ENCODE measurements at regions not wholly inside any gene's neighbourhood (a gene's known extent, or its start where the extent isn't known, plus 50 kb on each side); places are given as distances from the start of the nearest gene placed in this dataset.

- Histone ChIP-seq H3K36me3 (ENCODE audit: control insufficient read depth in 2 of 2, extremely low read depth in 1 of 2, insufficient read depth in 2 of 2, low read length in 2 of 2) (no peaks in the 10 kb centered on the region), H3K9ac (replicated peaks; ENCODE audit: extremely low read depth, insufficient read depth, low read length) (no peak overlapping the region), H2AFZ (ENCODE audit: low read depth, low read length) (no peak overlapping the region), H3K9me1 (replicated peaks; ENCODE audit: control insufficient read depth, extremely low read depth, insufficient read depth, low read length) (no peaks in the 10 kb centered on the region), H3K9me3 (replicated peaks; ENCODE audit: control insufficient read depth, insufficient read depth, low read length) (no peaks in the 10 kb centered on the region), H3K4me3 (replicated peaks in 1 of 3; ENCODE audit: insufficient read depth in 1 of 3, low read depth in 1 of 3, low read length in 3 of 3) (no peak overlapping the region), H3K4me2 (ENCODE audit: insufficient read depth, low read length) (no peak overlapping the region), H3K4me1 (ENCODE audit: control insufficient read depth, extremely low read depth, insufficient read depth, low read length) (no peaks in the 10 kb centered on the region), H3K27ac (ENCODE audit: insufficient read depth, low read depth, low read length) (no peak overlapping the region), H3K27me3 (ENCODE audit: control insufficient read depth in 2 of 2, insufficient read depth in 2 of 2, low read length in 2 of 2) (peaks cover 0 to 2% of the 10 kb centered on the region in 2 experiments), H4K20me1 (replicated peaks; ENCODE audit: control insufficient read depth, extremely low read depth, insufficient read depth, low read length) (no peaks in the 10 kb centered on the region), H3K79me2 (ENCODE audit: control insufficient read depth, insufficient read depth, low read length) (no peaks in the 10 kb centered on the region)
- BruUV-seq (replicated peaks) = no TSS peak
- dilution Hi-C loops (cut with MboI; ENCODE audit: extremely low pct_ligation_motif_present, low sequenced_read_pairs) = no loop called here
- ChIA-PET POLR2A (no interaction called here), CTCF (interaction anchor here (1.2 to 1.4 kb wide), 2 partner anchors 13 to 45 kb away, joined by 3 read pairs; no protein-coding TSS in a partner anchor)
- TF ChIP-seq MAX (IDR thresholded peaks at IDR 0.05; ENCODE audit: insufficient read depth, insufficient read length) (no peak), EZH2 (IDR thresholded peaks at IDR 0.05; ENCODE audit: borderline replicate concordance, low read depth, low read length, severe bottlenecking) (no peak), JUN (IDR thresholded peaks at IDR 0.05; ENCODE audit: borderline replicate concordance, insufficient read depth, insufficient read length, low read depth) (no peak), FOS (IDR thresholded peaks at IDR 0.05; ENCODE audit: borderline replicate concordance, insufficient read depth, low read length) (no peak)
- FAIRE-seq (no peak), DNase-seq (ENCODE audit: low read depth, low spot score) (no peak)
- intact Hi-C loops (cut with micrococcal nuclease) = no loop called here
Observed at GRCh38 chr12:94750864-94751263, 100.5 kb upstream of the TMCC3 start.

GRCh38 chr12:94749890-94750289, 99.5 kb upstream of the TMCC3 start:
- TF ChIP-seq FOS (IDR thresholded peaks at IDR 0.05; ENCODE audit: borderline replicate concordance, insufficient read depth, low read length) (no peak), JUN (IDR thresholded peaks at IDR 0.05; ENCODE audit: borderline replicate concordance, insufficient read depth, insufficient read length, low read depth) (no peak), MAX (IDR thresholded peaks at IDR 0.05; ENCODE audit: insufficient read depth, insufficient read length) (no peak), POLR2AphosphoS5 (IDR thresholded peaks at IDR 0.05; ENCODE audit: insufficient read depth, low read depth, low read length) (no peak), GATA2 (IDR thresholded peaks at IDR 0.05; ENCODE audit: insufficient read depth, insufficient read length, low read depth, low read length) (no peak), POLR2A (IDR thresholded peaks at IDR 0.05; ENCODE audit: low read depth, low read length) (no peak), MYC (IDR thresholded peaks at IDR 0.05; ENCODE audit: low read depth, low read length) (no peak), EZH2 (IDR thresholded peaks at IDR 0.05; ENCODE audit: borderline replicate concordance, low read depth, low read length, severe bottlenecking) (no peak)
- TF ChIP-seq, protein P1, sequence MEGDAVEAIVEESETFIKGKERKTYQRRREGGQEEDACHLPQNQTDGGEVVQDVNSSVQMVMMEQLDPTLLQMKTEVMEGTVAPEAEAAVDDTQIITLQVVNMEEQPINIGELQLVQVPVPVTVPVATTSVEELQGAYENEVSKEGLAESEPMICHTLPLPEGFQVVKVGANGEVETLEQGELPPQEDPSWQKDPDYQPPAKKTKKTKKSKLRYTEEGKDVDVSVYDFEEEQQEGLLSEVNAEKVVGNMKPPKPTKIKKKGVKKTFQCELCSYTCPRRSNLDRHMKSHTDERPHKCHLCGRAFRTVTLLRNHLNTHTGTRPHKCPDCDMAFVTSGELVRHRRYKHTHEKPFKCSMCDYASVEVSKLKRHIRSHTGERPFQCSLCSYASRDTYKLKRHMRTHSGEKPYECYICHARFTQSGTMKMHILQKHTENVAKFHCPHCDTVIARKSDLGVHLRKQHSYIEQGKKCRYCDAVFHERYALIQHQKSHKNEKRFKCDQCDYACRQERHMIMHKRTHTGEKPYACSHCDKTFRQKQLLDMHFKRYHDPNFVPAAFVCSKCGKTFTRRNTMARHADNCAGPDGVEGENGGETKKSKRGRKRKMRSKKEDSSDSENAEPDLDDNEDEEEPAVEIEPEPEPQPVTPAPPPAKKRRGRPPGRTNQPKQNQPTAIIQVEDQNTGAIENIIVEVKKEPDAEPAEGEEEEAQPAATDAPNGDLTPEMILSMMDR (IDR thresholded peaks at IDR 0.05; ENCODE audit: extremely low read depth in 1 of 2, insufficient read depth in 1 of 2, low read depth in 1 of 2, low read length in 2 of 2) = no peak
- H3K9ac ChIP-seq (replicated peaks; ENCODE audit: extremely low read depth, insufficient read depth, low read length) = no peak overlapping the region
- no peak overlapping the region for H2AFZ ChIP-seq (ENCODE audit: low read depth, low read length)
- DNase-seq (ENCODE audit: low read depth, low spot score) (no peak), FAIRE-seq (no peak)
- BruUV-seq (replicated peaks) = no TSS peak
- POLR2A ChIA-PET = no interaction called here
- H3K9me3 ChIP-seq (replicated peaks; ENCODE audit: control insufficient read depth, insufficient read depth, low read length) = no peaks in the 10 kb centered on the region
- CTCF ChIA-PET = interaction anchor here (1.2 kb wide), 1 partner anchor 14 kb away, joined by 3 read pairs; no protein-coding TSS in a partner anchor
- no peaks in the 10 kb centered on the region for H3K79me2 ChIP-seq (ENCODE audit: control insufficient read depth, insufficient read depth, low read length)
- intact Hi-C loops (cut with micrococcal nuclease) = no loop called here
- no peak overlapping the region for H3K4me3 ChIP-seq (replicated peaks in 1 of 3; ENCODE audit: insufficient read depth in 1 of 3, low read depth in 1 of 3, low read length in 3 of 3)
- H3K27ac ChIP-seq (ENCODE audit: insufficient read depth, low read depth, low read length) = no peak overlapping the region
- no peaks in the 10 kb centered on the region for H4K20me1 ChIP-seq (replicated peaks; ENCODE audit: control insufficient read depth, extremely low read depth, insufficient read depth, low read length)
- H3K27me3 ChIP-seq (ENCODE audit: control insufficient read depth in 2 of 2, insufficient read depth in 2 of 2, low read length in 2 of 2) = peaks cover 0 to 2% of the 10 kb centered on the region in 2 experiments
- H3K9me1 ChIP-seq (replicated peaks; ENCODE audit: control insufficient read depth, extremely low read depth, insufficient read depth, low read length) = no peaks in the 10 kb centered on the region
- dilution Hi-C loops (cut with MboI; ENCODE audit: extremely low pct_ligation_motif_present, low sequenced_read_pairs) = no loop called here
- H3K36me3 ChIP-seq (ENCODE audit: control insufficient read depth in 2 of 2, extremely low read depth in 1 of 2, insufficient read depth in 2 of 2, low read length in 2 of 2) = no peaks in the 10 kb centered on the region
- no peaks in the 10 kb centered on the region for H3K4me1 ChIP-seq (ENCODE audit: control insufficient read depth, extremely low read depth, insufficient read depth, low read length)
- no peak overlapping the region for H3K4me2 ChIP-seq (ENCODE audit: insufficient read depth, low read length)
